Activated naive CD8-positive, alpha-beta T cell (primary cell): ENCODE measurements at regions not wholly inside any gene's neighbourhood (a gene's known extent, or its start where the extent isn't known, plus 50 kb on each side); places are given as distances from the start of the nearest gene placed in this dataset.

Experiments
- H3K27ac Mint-ChIP-seq: one replicate; pipeline ENCODE4 v1.8.0; 2021; ENCODE audit warnings: mixed read lengths
- H3K27me3 Mint-ChIP-seq: one replicate; pipeline ENCODE4 v1.8.0; 2021; ENCODE audit warnings: mixed read lengths
- H3K36me3 Mint-ChIP-seq: one replicate; pipeline ENCODE4 v1.8.0; 2021; ENCODE audit warnings: mixed read lengths
- H3K4me1 Mint-ChIP-seq: one replicate; pipeline ENCODE4 v1.8.0; 2021; ENCODE audit warnings: low read depth, mixed read lengths
- H3K4me3 Mint-ChIP-seq: one replicate; pipeline ENCODE4 v1.8.0; 2021; ENCODE audit warnings: mild to moderate bottlenecking, mixed read lengths
- H3K9me3 Mint-ChIP-seq: one replicate; pipeline ENCODE4 v1.8.0; 2021; ENCODE audit warnings: low read depth, mixed read lengths

GRCh38 chr1:98500324-98500723 is 161.2 kb upstream of the SNX7 start:
- Mint-ChIP-seq H3K27ac (no peak overlapping the region), H3K9me3 (peaks cover 13% of the 10 kb centered on the region), H3K4me3 (no peak overlapping the region), H3K27me3 (peaks cover 1% of the 10 kb centered on the region), H3K4me1 (no peaks in the 10 kb centered on the region), H3K36me3 (no peaks in the 10 kb centered on the region)

DNA sequence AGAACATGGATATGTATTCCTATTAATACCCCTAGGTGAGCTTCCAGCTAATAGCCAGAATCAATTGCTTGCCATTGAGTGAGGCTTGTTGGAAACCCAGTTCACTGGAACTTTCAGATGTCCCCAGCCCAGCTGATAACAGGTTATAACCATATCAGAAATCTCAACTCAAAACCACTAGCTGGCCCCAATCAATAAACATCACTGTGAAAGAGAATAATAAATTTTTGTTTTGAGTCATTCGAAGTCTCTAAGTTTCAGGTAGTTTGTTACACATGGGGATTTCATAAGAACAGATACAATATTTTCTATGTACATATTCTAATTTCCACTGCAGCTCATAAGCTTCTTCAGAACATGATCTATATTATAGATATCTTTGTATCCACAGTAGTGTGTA is 162.9 kb upstream of the SNX7 start:
- Mint-ChIP-seq H3K27me3 (peaks cover 1% of the 10 kb centered on the region), H3K4me1 (no peaks in the 10 kb centered on the region), H3K27ac (no peak overlapping the region), H3K36me3 (no peaks in the 10 kb centered on the region), H3K4me3 (no peak overlapping the region), H3K9me3 (peaks cover 5% of the 10 kb centered on the region)

- H3K4me1 Mint-ChIP-seq, result no peaks in the 10 kb centered on the region
- no peak overlapping the region for H3K4me3 Mint-ChIP-seq
- peaks cover 5% of the 10 kb centered on the region for H3K9me3 Mint-ChIP-seq
- no peak overlapping the region for H3K27ac Mint-ChIP-seq
- H3K27me3 Mint-ChIP-seq, result peaks cover 1% of the 10 kb centered on the region
- H3K36me3 Mint-ChIP-seq, result no peaks in the 10 kb centered on the region
Measured at GRCh38 chr1:98497497-98497896, 164.0 kb upstream of the SNX7 start.

- H3K9me3 Mint-ChIP-seq, result peaks cover 5% of the 10 kb centered on the region
- no peaks in the 10 kb centered on the region for H3K36me3 Mint-ChIP-seq
- H3K4me1 Mint-ChIP-seq, result no peaks in the 10 kb centered on the region
- no peaks in the 10 kb centered on the region for H3K27me3 Mint-ChIP-seq
- no peak overlapping the region for H3K4me3 Mint-ChIP-seq
- H3K27ac Mint-ChIP-seq, result no peak overlapping the region
Measured at GRCh38 chr1:98496256-98496995, 165.1 kb upstream of the SNX7 start.

GRCh38 chr1:98493469-98493868 is 168.1 kb upstream of the SNX7 start:
- H3K36me3 Mint-ChIP-seq, result no peaks in the 10 kb centered on the region
- no peak overlapping the region for H3K27ac Mint-ChIP-seq
- H3K4me1 Mint-ChIP-seq, result no peaks in the 10 kb centered on the region
- no peak overlapping the region for H3K4me3 Mint-ChIP-seq
- H3K9me3 Mint-ChIP-seq, result peaks cover 5% of the 10 kb centered on the region
- H3K27me3 Mint-ChIP-seq, result no peaks in the 10 kb centered on the region

GRCh38 chr1:98490099-98490498 is 171.4 kb upstream of the SNX7 start:
- Mint-ChIP-seq H3K9me3 (no peaks in the 10 kb centered on the region), H3K27ac (no peak overlapping the region), H3K4me3 (no peak overlapping the region), H3K36me3 (no peaks in the 10 kb centered on the region), H3K27me3 (no peaks in the 10 kb centered on the region), H3K4me1 (no peaks in the 10 kb centered on the region)

GRCh38 chr1:98487620-98488019 is 173.9 kb upstream of the SNX7 start:
- Mint-ChIP-seq H3K27me3 (no peaks in the 10 kb centered on the region), H3K27ac (no peak overlapping the region), H3K9me3 (no peaks in the 10 kb centered on the region), H3K4me3 (no peak overlapping the region), H3K36me3 (no peaks in the 10 kb centered on the region), H3K4me1 (no peaks in the 10 kb centered on the region)

- Mint-ChIP-seq H3K4me3 (no peak overlapping the region), H3K36me3 (no peaks in the 10 kb centered on the region), H3K27me3 (no peaks in the 10 kb centered on the region), H3K4me1 (no peaks in the 10 kb centered on the region), H3K9me3 (no peaks in the 10 kb centered on the region), H3K27ac (no peak overlapping the region)
Measured at GRCh38 chr1:98482611-98483010, 178.9 kb upstream of the SNX7 start.

GRCh38 chr1:98480271-98480670 is 181.2 kb upstream of the SNX7 start:
- Mint-ChIP-seq H3K27me3 (no peaks in the 10 kb centered on the region), H3K4me1 (no peaks in the 10 kb centered on the region), H3K9me3 (no peaks in the 10 kb centered on the region), H3K36me3 (no peaks in the 10 kb centered on the region), H3K4me3 (no peak overlapping the region), H3K27ac (no peak overlapping the region)

- no peak overlapping the region for H3K4me3 Mint-ChIP-seq
- no peaks in the 10 kb centered on the region for H3K36me3 Mint-ChIP-seq
Measured at GRCh38 chr1:98478121-98478520, 183.4 kb upstream of the SNX7 start.

DNA sequence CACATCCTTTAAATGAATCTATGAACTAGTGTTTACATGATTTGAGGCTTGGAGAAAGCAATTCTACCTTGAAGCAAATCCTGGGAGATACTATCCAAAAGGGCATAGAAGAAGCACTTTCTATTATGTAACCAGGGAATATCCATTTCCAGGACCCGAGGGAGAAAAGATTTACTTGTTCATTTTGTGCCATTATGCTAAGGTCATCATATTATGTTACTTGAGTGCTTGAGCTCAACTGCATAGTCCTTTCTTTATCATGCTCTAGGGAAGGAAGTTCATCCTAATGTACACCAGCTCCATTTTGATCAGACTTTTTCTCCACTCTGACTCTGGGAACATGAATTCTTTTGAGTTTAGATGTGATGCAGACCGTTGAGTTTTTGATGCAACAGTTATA is 188.6 kb upstream of the SNX7 start:
- no peaks in the 10 kb centered on the region for H3K27me3 Mint-ChIP-seq

More at GRCh38 chr1:98478121-98478520, 183.4 kb upstream of the SNX7 start:
- Mint-ChIP-seq H3K4me1 (no peaks in the 10 kb centered on the region), H3K9me3 (no peaks in the 10 kb centered on the region), H3K27me3 (no peaks in the 10 kb centered on the region), H3K27ac (no peak overlapping the region)

GRCh38 chr1:98471633-98472032 is 189.9 kb upstream of the SNX7 start:
- no peaks in the 10 kb centered on the region for H3K4me1 Mint-ChIP-seq
- H3K9me3 Mint-ChIP-seq, result no peaks in the 10 kb centered on the region
- H3K27me3 Mint-ChIP-seq, result no peaks in the 10 kb centered on the region
- no peaks in the 10 kb centered on the region for H3K36me3 Mint-ChIP-seq
- no peak overlapping the region for H3K27ac Mint-ChIP-seq
- no peak overlapping the region for H3K4me3 Mint-ChIP-seq

More for the DNA sequence above, 188.6 kb upstream of the SNX7 start:
- H3K36me3 Mint-ChIP-seq, result no peaks in the 10 kb centered on the region
- H3K27ac Mint-ChIP-seq, result no peak overlapping the region
- H3K4me3 Mint-ChIP-seq, result no peak overlapping the region
- H3K9me3 Mint-ChIP-seq, result no peaks in the 10 kb centered on the region
- no peaks in the 10 kb centered on the region for H3K4me1 Mint-ChIP-seq

- Mint-ChIP-seq H3K9me3 (no peaks in the 10 kb centered on the region), H3K4me3 (no peak overlapping the region), H3K36me3 (no peaks in the 10 kb centered on the region), H3K4me1 (no peaks in the 10 kb centered on the region), H3K27ac (no peak overlapping the region), H3K27me3 (no peaks in the 10 kb centered on the region)
Measured at GRCh38 chr1:98468111-98468717, 193.3 kb upstream of the SNX7 start.

GRCh38 chr1:98467586-98467985 is 193.9 kb upstream of the SNX7 start:
- Mint-ChIP-seq H3K9me3 (no peaks in the 10 kb centered on the region), H3K4me1 (no peaks in the 10 kb centered on the region), H3K27me3 (no peaks in the 10 kb centered on the region), H3K27ac (no peak overlapping the region), H3K36me3 (no peaks in the 10 kb centered on the region), H3K4me3 (no peak overlapping the region)

DNA sequence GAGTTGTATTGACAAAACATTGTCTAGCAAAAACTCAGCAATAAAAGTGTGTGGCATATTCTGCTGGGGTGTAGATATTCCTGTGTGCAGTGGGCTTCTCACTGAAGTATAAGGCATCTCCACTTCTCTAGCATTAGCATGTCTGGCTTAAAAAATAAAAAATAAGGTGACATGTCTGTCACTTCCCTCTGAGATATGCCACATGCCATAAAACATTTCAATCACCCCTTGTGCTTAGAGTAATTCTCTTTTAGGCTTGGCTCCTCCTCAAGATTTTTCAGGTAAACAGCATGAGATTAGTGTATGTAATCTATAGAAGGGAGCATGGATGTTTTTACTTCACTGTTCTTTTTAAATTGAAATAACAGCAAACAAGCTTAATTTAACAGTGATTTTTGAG is 194.4 kb upstream of the SNX7 start:
- no peaks in the 10 kb centered on the region for H3K27me3 Mint-ChIP-seq
- H3K4me3 Mint-ChIP-seq, result no peak overlapping the region
- no peaks in the 10 kb centered on the region for H3K9me3 Mint-ChIP-seq
- H3K4me1 Mint-ChIP-seq, result no peaks in the 10 kb centered on the region
- H3K27ac Mint-ChIP-seq, result no peak overlapping the region
- no peaks in the 10 kb centered on the region for H3K36me3 Mint-ChIP-seq

DNA sequence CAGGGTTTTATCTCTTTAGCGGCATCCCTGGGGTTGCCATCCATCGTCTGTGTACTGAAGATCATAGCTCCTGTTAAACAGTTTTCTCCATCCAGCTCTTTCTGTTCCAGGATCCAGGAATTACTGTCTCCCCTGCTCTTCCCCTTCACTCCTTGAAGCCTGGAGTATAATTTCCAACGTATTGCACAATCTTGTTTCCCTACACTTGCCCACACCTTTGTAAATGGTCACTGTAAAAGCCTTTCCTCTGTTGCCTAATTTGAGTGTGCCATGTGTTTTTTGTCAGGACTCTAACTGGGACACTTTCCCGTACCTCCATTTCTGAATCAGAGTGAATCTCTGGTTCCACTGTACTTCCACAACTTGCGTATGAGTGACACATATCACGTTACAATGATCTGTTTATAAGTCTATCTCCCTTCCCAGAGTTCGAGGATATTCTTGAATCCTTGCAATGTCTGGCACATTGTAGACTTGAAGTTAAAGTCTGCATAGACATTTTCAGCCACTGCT is 199.6 kb upstream of the SNX7 start:
- H3K4me3 Mint-ChIP-seq, result no peak overlapping the region
- no peaks in the 10 kb centered on the region for H3K4me1 Mint-ChIP-seq
- H3K9me3 Mint-ChIP-seq, result no peaks in the 10 kb centered on the region
- H3K36me3 Mint-ChIP-seq, result no peaks in the 10 kb centered on the region
- no peaks in the 10 kb centered on the region for H3K27me3 Mint-ChIP-seq
- H3K27ac Mint-ChIP-seq, result no peak overlapping the region
